Anterior cingulate cortex (tissue), 58 donors: ENCODE measurements at regions not wholly inside any gene's neighbourhood (a gene's known extent, or its start where the extent isn't known, plus 50 kb on each side); places are given as distances from the start of the nearest gene placed in this dataset.

ENCODE experiments used
- DNase-seq, 58 donors: peaks; one replicate each; lab custom pipeline; 2025; lab: John Stamatoyannopoulos, UW

DNA sequence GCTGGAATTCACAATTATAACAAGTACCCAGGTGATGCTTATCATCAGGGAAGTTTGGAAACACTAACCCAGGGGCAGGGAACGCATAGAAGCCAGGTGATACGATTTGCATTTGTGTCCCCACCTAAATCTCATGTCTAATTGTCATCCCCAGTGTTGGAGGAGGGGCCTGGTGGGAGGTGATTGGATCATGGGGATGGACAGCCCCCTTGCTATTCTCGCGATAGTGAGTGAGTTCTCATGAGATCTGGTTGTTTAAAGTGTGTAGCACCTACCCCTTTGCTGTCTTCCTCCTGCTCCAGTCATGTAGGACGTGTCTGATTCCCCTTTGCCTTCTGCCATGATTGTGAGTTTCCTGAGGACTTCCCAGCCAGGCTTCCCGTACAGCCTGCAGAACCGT lies 276.3 kb downstream of the UTP18 start:
- no peak for DNase-seq

DNA sequence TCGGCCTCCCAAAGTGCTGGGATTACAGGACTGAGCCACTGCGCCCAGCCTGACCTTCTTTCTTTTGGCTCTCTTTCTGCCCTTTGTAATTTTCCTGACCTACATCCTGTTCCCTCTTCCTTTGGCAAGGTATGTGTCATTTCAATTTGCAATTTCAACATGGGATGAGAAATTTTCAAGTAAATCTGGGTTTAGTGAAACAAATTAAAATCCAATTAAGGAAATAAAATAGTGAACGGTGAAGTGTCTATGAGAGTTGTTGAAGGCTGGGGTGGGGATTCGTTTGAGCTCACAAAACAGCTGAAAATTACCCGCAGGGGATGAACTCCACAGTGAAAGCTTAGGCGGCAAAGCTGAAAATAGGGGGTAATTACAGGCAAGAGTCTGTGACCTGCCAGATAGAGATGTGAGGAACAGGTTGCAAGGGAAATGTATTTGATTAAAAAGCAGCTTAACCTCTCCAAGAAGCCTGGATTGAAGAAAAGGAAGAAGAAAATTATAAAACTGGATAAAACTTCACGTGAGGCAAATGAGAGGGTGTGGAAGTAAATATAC lies 277.7 kb downstream of the UTP18 start:
- no peak for DNase-seq

DNA sequence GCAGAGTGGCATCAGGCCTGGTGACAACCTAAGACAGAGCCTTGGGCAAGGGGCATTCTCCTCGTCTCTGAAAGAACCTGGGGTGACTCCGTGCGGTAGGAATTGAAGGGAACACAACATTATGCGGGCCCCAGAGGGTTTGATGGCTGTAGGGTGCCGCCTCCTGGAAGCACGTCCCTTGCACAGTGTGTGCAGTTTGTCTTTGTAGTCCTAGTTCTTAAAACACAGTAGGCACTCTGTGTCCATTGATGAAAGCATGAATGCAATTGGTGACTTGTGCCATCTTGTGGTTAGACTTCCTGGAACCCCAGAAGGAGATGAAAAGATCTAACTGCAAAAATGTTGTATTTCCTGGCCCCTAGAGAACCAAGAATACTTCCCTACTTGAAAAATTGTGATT lies 279.8 kb downstream of the UTP18 start:
- peak in 35 of 58 donors; percentile 4 to 79 (median 28) for DNase-seq

DNA sequence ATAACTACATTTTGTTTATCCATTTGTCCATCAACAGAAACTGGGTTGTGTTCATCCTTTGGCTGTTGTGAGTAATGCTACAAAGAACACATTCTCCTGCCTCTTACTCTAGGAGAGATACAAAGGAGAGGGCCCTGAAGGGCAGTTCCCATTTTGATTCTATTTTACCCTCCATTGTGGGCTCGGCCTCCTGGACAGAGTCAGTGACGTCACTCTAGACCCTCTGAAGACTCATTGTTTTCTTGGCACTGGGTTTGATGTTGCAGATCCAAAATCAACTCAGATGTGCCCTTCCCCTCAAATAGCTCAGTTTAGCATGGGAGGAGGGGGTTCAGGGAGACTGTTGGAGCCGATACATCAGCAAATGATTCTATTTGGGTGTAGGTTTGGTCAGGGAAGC lies 280.9 kb downstream of the UTP18 start:
- DNase-seq: no peak

DNA sequence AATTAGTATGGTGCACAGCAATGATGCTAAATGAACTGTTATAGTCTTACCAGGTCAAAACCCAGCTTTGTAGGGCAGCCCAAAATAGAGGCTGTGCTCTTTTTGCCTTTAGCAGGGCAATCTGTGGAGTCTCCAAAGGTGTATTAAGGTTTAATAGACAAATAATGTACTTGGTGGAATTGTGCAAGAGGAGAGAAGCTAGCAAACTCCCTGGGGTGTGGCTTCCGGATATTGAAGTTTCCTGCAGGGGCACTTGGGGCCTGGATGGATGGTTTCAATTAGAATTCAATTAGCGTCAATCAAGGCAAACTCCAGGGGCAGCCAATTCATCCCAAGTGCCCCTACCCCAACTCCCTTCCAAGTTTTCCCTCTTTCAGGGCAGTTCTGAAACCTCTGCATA lies 285.8 kb downstream of the UTP18 start:
- DNase-seq: no peak

DNA sequence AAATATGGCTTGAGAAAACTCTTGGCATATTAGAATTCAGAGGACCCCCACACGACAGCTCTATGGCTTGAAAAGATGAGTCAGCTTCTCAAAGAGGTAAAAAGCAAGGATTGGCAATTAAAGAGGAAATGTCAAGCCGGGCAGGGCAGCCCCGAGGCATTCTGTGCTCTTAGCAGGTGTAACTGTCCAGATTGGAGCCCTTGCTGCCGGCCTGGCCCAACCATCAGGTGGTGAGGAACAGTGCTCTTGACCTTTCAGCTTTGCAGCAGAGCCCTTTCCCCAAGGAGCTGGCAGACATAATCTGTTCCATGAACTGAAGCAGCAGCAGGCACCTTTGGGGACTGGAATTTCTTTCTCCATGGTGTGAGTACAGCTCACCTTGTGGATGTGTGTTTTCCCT lies 287.8 kb downstream of the UTP18 start:
- no peak for DNase-seq

DNA sequence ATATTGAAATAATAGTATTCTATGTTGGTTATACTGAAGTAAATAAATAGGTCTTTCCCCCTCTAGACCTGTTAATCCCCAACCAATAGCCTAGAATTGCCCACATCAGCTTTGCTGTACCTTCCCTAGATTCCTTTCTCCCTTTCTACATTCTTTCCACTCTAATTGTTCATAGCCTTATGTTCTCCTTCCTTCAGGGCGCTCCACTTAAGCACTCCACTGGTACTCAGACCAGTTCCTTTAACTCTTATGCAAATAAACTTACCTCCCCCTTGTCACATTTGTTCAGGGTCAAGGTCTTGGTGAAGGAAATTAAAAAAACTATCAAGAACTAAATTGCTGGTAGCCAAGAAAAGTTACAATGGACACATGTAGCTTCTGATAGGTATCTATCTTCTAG lies 294.8 kb downstream of the UTP18 start:
- DNase-seq: no peak

DNA sequence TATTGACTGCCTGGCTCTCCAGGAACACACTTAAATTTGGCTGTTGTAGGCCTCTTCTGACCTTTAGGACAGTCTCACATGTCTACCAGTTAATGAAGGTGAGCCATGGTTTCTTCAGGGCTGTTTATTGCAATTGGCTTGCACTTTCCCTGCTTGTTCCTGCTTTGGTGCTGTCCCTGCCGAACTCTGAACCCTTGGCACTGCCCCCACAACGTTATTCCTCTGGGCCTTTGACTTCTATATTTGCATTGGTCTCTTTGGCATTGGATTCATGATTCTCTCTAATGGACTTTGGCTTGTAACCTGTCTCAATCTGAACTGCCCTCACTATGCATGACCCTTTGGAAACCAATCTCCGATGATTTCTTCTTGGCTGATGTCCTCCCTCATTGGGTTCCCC lies 299.4 kb downstream of the UTP18 start:
- no peak for DNase-seq

DNA sequence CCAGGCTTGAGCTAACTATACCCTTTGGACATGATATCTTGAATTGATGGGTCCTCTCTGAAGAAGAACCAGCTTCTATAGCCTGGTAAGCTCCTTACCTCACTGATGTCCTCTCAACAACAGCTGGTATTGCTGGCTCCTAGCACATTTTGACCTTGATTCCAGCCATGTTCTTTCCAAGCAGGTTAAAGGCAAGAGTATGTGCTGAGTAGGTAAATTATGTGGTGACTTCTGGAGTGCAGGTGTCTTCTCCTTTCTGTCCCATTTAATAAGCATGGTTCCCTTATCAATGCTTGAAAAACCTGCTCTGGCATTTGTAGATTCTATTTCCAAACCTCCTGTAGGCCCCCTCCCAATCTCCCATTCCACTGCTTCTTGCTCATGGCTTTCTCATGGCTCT lies 300.1 kb downstream of the UTP18 start:
- no peak for DNase-seq

DNA sequence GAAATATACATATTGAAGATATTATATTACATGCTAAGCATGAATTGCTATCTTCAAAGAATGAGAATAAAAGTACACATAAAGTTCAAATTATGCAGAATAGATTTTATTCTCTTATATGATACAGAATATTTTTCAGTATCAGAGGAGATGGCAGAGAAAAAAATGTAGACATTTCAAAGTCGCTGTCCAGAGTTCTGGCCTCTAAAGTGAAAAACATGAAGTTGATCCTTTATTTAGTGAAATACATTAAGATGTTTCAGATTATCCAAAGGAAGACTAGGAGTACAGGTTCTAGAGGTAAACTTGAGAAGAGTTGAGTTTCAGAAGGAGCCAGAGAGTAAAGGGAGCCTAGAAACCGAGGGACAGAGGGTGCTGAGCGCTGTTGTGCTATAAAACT lies 303.6 kb downstream of the UTP18 start:
- no peak for DNase-seq

DNA sequence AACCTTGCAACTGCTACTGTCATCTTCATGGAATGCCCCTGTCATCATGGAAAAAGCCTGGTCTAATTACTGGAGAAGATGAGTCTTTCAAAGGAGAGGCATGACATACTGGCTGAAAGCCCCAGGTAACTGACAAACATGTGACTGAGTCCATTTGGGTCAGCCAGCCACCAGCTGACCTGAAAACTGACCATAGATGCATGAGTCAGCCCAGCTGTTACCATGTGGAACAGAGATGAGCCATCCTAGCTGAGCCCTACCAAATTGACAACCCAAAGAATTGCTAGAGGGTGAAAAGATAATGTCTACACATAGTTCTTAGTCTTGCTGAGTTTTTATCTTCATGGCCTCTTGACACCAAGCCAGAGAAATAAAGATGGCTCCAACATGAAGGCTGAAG lies 311.8 kb downstream of the UTP18 start:
- DNase-seq: no peak
